Skeletal muscle tissue (tissue), 3 donors: ENCODE measurements at regions not wholly inside any gene's neighbourhood (a gene's known extent, or its start where the extent isn't known, plus 50 kb on each side); places are given as distances from the start of the nearest gene placed in this dataset.
"Not testable (repeated sequence)": the region's sequence is repeated elsewhere in the genome, so short reads cannot be mapped to it uniquely, and the experiment has no call there.

Experiments
- H3K27ac ChIP-seq: one replicate; pipeline ENCODE4 v1.7.0; 2013; ENCODE audit warnings: mild to moderate bottlenecking, low read depth, low read length, inconsistent platforms
- H3K27me3 ChIP-seq, 3 donors: one replicate each; pipeline ENCODE4 v1.7.0; 2013; ENCODE audit warnings: low read length in 3 of 3; ENCODE audit not compliant: control insufficient read depth in 3 of 3, insufficient read depth in 3 of 3
- H3K36me3 ChIP-seq, 3 donors: one replicate each; pipeline ENCODE4 v1.7.0; 2013; ENCODE audit warnings: low read length in 3 of 3; ENCODE audit not compliant: control insufficient read depth in 3 of 3, insufficient read depth in 3 of 3
- H3K4me1 ChIP-seq, 3 donors: one replicate each; pipeline ENCODE4 v1.7.0; 2013; ENCODE audit warnings: low read length in 3 of 3, mild to moderate bottlenecking in 3 of 3; ENCODE audit not compliant: control insufficient read depth in 3 of 3, insufficient read depth in 3 of 3
- H3K4me3 ChIP-seq, 3 donors: one replicate each; pipeline ENCODE4 v1.7.0; 2013; ENCODE audit warnings: low read length in 3 of 3
- H3K9ac ChIP-seq, 3 donors: one replicate each; pipeline ENCODE4 v1.7.0; 2013; ENCODE audit warnings: low read length in 3 of 3, mild to moderate bottlenecking in 3 of 3, moderate library complexity in 2 of 3, low read depth in 1 of 3
- H3K9me3 ChIP-seq, 3 donors: one replicate each; pipeline ENCODE4 v1.7.0; 2013; ENCODE audit warnings: low read length in 3 of 3; ENCODE audit not compliant: control insufficient read depth in 3 of 3
- donor health status: Osteomylitis.

- not testable (repeated sequence) for H3K9me3 ChIP-seq, H3K27me3 ChIP-seq, H3K36me3 ChIP-seq, H3K9ac ChIP-seq, H3K4me1 ChIP-seq, H3K27ac ChIP-seq, H3K4me3 ChIP-seq
Measured at GRCh38 chr13:18874875-18875789, 306.5 kb downstream of the TUBA3C start.

GRCh38 chr13:18870557-18870956 lies 311.1 kb downstream of the TUBA3C start:
- H3K27ac ChIP-seq, H3K9ac ChIP-seq, H3K9me3 ChIP-seq, H3K36me3 ChIP-seq, H3K27me3 ChIP-seq, H3K4me3 ChIP-seq, H3K4me1 ChIP-seq: not testable (repeated sequence)

- H3K27ac ChIP-seq, H3K9me3 ChIP-seq, H3K9ac ChIP-seq, H3K27me3 ChIP-seq, H3K36me3 ChIP-seq, H3K4me1 ChIP-seq, H3K4me3 ChIP-seq: not testable (repeated sequence)
Measured at GRCh38 chr13:18869365-18869764, 312.3 kb downstream of the TUBA3C start.

GRCh38 chr13:18837986-18838629 lies 343.5 kb downstream of the TUBA3C start:
- H3K9ac ChIP-seq, H3K4me1 ChIP-seq, H3K9me3 ChIP-seq, H3K36me3 ChIP-seq, H3K27me3 ChIP-seq, H3K4me3 ChIP-seq, H3K27ac ChIP-seq: not testable (repeated sequence)

- H3K9ac ChIP-seq, H3K27ac ChIP-seq, H3K9me3 ChIP-seq, H3K27me3 ChIP-seq, H3K4me1 ChIP-seq, H3K36me3 ChIP-seq, H3K4me3 ChIP-seq: not testable (repeated sequence)
Measured at GRCh38 chr13:18837179-18837745, 344.4 kb downstream of the TUBA3C start.

- not testable (repeated sequence) for H3K36me3 ChIP-seq, H3K9me3 ChIP-seq, H3K4me1 ChIP-seq, H3K27ac ChIP-seq, H3K9ac ChIP-seq, H3K27me3 ChIP-seq, H3K4me3 ChIP-seq
Measured at GRCh38 chr13:18836371-18837178, 345.0 kb downstream of the TUBA3C start.

- not testable (repeated sequence) for H3K9me3 ChIP-seq, H3K4me1 ChIP-seq, H3K27me3 ChIP-seq, H3K36me3 ChIP-seq, H3K9ac ChIP-seq, H3K27ac ChIP-seq, H3K4me3 ChIP-seq
Measured at GRCh38 chr13:18835754-18836153, 345.9 kb downstream of the TUBA3C start.

GRCh38 chr13:18824678-18825077 lies 356.9 kb downstream of the TUBA3C start:
- H3K36me3 ChIP-seq, H3K27me3 ChIP-seq, H3K4me3 ChIP-seq, H3K27ac ChIP-seq, H3K9ac ChIP-seq, H3K9me3 ChIP-seq, H3K4me1 ChIP-seq: not testable (repeated sequence)

GRCh38 chr13:18822655-18823639 lies 358.7 kb downstream of the TUBA3C start:
- not testable (repeated sequence) for H3K36me3 ChIP-seq, H3K4me3 ChIP-seq, H3K27me3 ChIP-seq, H3K27ac ChIP-seq, H3K9me3 ChIP-seq, H3K9ac ChIP-seq, H3K4me1 ChIP-seq
